Ramos (cell line): ENCODE measurements at regions not wholly inside any gene's neighbourhood (a gene's known extent, or its start where the extent isn't known, plus 50 kb on each side); places are given as distances from the start of the nearest gene placed in this dataset.

ENCODE experiments used
- in situ Hi-C: fragments of 300-500 bp; cut with MboI; formaldehyde crosslinking; loops from one replicate; pipeline ENCODE4 v1.14.3; 2022; ENCODE audit warnings: low sequenced_read_pairs; ENCODE audit not compliant: unreplicated experiment

GRCh38 chrX:7307720-7308119, 159.8 kb upstream of the PUDP start:
- in situ Hi-C loops: no loop called here

- in situ Hi-C loops: no loop called here
These were observed 146.5 kb upstream of the PUDP start for GRCh38 chrX:7294483-7294882.

GRCh38 chrX:7286168-7286837, 138.3 kb upstream of the PUDP start:
- in situ Hi-C loops: no loop called here

GRCh38 chrX:7285765-7286164, 137.8 kb upstream of the PUDP start:
- in situ Hi-C loops: no loop called here

- in situ Hi-C loops: no loop called here
These were observed 135.8 kb upstream of the PUDP start for GRCh38 chrX:7283741-7284140.

GRCh38 chrX:7280520-7280919, 132.6 kb upstream of the PUDP start:
- in situ Hi-C loops: no loop called here

- in situ Hi-C loops: no loop called here
These were observed 124.4 kb upstream of the PUDP start for GRCh38 chrX:7272346-7272745.

- in situ Hi-C loops: no loop called here
These were observed 123.0 kb upstream of the PUDP start for GRCh38 chrX:7270933-7271332.

GRCh38 chrX:7269991-7270390, 122.0 kb upstream of the PUDP start:
- in situ Hi-C loops: no loop called here

GRCh38 chrX:7269589-7269988, 121.6 kb upstream of the PUDP start:
- in situ Hi-C loops: no loop called here

GRCh38 chrX:7266288-7266687, 118.3 kb upstream of the PUDP start:
- in situ Hi-C loops: no loop called here

GRCh38 chrX:7264399-7264798, 116.4 kb upstream of the PUDP start:
- in situ Hi-C loops: no loop called here

GRCh38 chrX:7263961-7264360, 116.0 kb upstream of the PUDP start:
- in situ Hi-C loops: no loop called here

GRCh38 chrX:7263330-7263729, 115.4 kb upstream of the PUDP start:
- in situ Hi-C loops: no loop called here

- in situ Hi-C loops: no loop called here
These were observed 114.6 kb upstream of the PUDP start for GRCh38 chrX:7262551-7262950.

- in situ Hi-C loops: no loop called here
These were observed 113.8 kb upstream of the PUDP start for GRCh38 chrX:7261672-7262332.

GRCh38 chrX:7254144-7254543, 106.2 kb upstream of the PUDP start:
- in situ Hi-C loops: no loop called here

- in situ Hi-C loops: no loop called here
These were observed 105.6 kb upstream of the PUDP start for GRCh38 chrX:7253565-7253964.

- in situ Hi-C loops: no loop called here
These were observed 104.2 kb upstream of the PUDP start for GRCh38 chrX:7252013-7252610.

- in situ Hi-C loops: no loop called here
These were observed 99.4 kb upstream of the PUDP start for GRCh38 chrX:7247346-7247745.

GRCh38 chrX:7244405-7244804, 96.5 kb upstream of the PUDP start:
- in situ Hi-C loops: no loop called here

- in situ Hi-C loops: no loop called here
These were observed 94.7 kb upstream of the PUDP start for GRCh38 chrX:7242613-7243012.
